ENCODE measurements at regions not wholly inside any gene's neighbourhood (a gene's known extent, or its start where the extent isn't known, plus 50 kb on each side); places are given as distances from the start of the nearest gene placed in this dataset.

GRCh38 chr1:192521734-192522133, 53.8 kb upstream of the RGS1 start:
- no peak for DNase-seq (ENCODE audit: low read depth)

GRCh38 chr1:192522673-192523072, 52.9 kb upstream of the RGS1 start:
- DNase-seq (ENCODE audit: low read depth) = no peak

GRCh38 chr1:192524223-192524622, 51.4 kb upstream of the RGS1 start:
- no peak for DNase-seq (ENCODE audit: low read depth)

Data from Daoy (cell line).